ENCODE measurements at regions not wholly inside any gene's neighbourhood (a gene's known extent, or its start where the extent isn't known, plus 50 kb on each side); places are given as distances from the start of the nearest gene placed in this dataset.

DNA sequence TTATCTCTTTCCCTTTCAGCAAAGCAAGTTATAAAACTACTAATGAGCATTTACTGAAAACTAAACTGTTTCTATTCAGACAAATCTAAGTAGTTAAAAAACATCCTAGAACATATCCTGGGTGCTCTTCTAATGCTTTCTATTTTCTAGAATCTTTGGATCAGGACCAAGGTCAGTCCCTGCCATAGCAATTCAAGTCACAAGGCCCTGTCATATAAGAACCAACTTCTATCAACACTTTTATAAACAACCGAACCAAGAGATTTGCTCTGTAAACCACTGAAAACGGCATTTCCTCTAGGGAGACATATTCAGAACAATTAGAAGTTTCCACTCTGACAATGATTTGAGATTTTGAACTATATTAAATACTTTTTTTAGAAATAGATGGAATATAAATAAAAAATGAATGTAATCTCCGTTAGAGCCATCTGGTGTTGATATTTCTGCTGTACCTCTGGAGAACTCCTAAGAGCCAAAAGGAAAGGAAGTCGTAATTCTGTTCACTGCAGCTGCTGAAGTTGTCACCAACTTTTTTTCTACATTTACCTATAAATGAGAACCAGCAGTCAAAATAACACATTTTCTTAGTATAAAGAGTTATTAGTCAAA lies 51.4 kb upstream of the LGSN start:
- no peaks in the 10 kb centered on the region for H3K4me1 Mint-ChIP-seq
- CTCF ChIA-PET, result no interaction called here
- no peak overlapping the region for H3K27ac Mint-ChIP-seq
- POLR2A ChIA-PET, result no interaction called here
- H3K36me3 Mint-ChIP-seq (ENCODE audit: low read depth), result no peaks in the 10 kb centered on the region
- H3K27me3 Mint-ChIP-seq, result peaks cover 4% of the 10 kb centered on the region
- no peak for DNase-seq
- H3K4me3 Mint-ChIP-seq, result no peak overlapping the region
- no peaks in the 10 kb centered on the region for H3K9me3 Mint-ChIP-seq

DNA sequence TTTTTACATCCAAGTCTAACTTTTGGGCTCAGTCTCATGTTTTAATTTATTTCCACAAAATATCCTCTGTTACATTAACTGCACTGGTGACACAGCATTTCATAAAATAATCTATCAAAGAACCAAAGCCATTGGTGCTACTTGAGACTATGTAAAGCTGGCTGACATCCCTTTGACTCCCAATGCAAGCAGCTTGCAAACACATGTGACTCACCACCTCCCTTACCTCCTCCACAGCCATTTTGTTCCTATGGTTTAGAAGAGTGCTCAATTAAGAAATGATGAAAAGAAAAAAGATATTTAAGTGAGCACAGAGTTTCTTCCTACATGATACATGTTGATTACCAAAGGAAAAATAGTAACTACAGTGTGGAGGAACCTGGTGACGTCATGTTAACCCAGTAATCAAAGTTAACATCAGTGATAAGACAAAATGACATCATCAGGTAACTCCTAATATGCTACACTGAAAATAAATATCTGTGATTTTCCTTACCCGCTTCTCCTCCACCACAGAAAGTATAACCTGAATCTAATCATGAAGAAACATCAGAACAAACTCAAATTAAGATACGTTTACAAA lies 53.3 kb upstream of the LGSN start:
- no peaks in the 10 kb centered on the region for H3K36me3 Mint-ChIP-seq (ENCODE audit: low read depth)
- no peak overlapping the region for H3K27ac Mint-ChIP-seq
- CTCF ChIA-PET, result no interaction called here
- H3K4me1 Mint-ChIP-seq, result no peaks in the 10 kb centered on the region
- POLR2A ChIA-PET, result no interaction called here
- H3K4me3 Mint-ChIP-seq, result no peak overlapping the region
- peaks cover 4% of the 10 kb centered on the region for H3K27me3 Mint-ChIP-seq
- DNase-seq, result no peak
- H3K9me3 Mint-ChIP-seq, result no peaks in the 10 kb centered on the region

DNA sequence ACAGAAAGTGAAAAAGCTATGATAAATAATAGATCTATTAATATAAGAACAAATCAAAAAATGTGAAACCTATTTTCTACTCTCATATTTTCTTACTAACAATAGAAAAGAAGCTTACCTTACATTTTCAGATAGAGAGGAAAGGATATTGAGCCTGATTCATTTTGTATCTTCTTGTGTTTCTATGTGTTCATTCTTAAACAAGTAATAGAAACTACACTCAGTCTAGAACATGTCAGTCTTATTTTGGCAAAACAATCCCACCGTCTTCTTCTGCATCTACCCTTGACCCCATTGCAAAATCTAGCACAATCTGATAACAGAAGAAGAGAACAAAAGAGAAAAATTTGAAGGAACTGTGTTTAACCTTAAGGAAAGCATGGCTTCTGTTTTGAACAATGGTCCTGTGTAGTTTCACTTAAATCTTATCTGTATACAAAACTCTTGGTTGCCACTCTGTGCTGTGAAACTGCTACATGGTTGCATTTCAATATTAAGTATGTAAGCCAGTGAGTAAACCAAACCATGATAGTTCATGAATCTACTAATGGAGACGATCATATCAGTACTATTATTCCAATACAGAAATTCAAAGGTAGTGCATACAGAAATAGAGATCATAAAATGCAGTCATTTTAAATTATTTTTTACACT lies 69.5 kb upstream of the LGSN start:
- Mint-ChIP-seq H3K36me3 (ENCODE audit: low read depth) (no peaks in the 10 kb centered on the region), H3K9me3 (no peaks in the 10 kb centered on the region), H3K4me1 (no peaks in the 10 kb centered on the region), H3K4me3 (no peak overlapping the region), H3K27me3 (no peaks in the 10 kb centered on the region), H3K27ac (no peak overlapping the region)
- DNase-seq, result no peak
- POLR2A ChIA-PET, result no interaction called here
- CTCF ChIA-PET, result interaction anchor here (1.0 kb wide), 1 partner anchor 8 kb away, joined by 3 read pairs; no protein-coding TSS in a partner anchor

DNA sequence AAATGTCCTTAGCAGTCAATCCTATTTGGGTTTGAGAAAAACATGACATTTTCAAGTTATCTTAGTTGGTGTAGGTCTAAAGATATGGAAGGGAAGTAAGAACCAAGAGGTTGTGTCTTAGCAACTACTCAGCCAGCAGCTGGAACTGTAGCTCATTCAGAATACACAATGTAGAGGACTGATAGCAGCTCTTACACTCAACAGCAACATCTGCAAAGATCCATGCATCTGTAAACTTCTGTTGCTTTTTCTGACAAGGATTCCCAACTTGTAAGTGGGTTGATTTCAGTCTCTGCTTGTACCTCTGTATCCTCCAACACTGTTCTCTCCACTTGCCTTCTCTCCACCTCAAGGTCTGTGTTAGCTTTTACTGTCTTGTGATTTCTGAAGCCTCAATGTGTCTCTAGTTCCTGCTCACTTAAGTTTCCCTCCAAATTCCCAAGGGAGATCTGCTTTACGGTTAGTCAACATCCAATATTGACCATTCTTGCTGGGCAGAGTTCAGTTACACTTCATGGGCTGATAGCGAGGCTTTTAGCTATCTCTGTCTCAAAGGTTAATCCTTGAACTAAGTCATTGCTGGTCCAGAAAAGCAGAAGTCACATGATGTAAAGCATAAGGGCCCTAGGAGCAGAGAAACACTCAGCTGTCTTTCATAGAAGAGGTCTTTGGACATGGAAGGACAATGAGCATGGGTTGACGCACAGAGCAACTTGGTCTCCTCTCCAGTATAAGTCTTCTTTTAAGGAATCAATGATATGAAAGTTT lies 71.6 kb upstream of the LGSN start:
- CTCF ChIA-PET, result no interaction called here
- no peaks in the 10 kb centered on the region for H3K4me1 Mint-ChIP-seq

DNA sequence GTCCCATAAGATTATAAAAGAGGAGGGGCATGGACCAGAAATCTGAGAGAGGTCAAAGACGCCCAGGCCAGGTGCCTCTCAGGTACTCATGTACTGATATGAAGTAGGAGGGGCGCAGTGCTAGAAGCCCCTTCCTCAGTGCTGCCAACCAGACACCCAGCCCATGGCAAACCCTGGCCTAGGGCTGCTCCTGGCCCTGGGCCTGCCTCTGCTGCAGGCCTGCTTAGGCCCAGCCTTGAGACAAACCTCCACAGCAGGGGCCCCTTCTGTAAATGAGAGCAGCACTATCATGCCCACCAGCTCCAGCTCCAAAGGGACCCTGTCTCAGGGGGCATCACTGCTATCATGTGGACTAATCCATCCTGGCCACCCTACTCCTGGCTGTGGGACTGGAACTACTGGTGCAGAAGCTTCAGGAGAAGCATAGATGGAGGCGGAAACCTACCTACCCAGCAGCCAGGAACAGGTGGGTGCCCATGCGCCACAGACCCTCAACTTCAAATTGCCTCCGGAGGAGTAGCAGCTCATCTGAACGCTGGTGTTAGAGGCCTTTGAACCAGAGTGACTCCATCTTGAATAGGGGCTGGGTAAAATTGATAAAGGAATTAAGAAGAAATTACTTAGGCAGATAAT lies 72.4 kb upstream of the LGSN start:
- Mint-ChIP-seq H3K36me3 (ENCODE audit: low read depth) (no peaks in the 10 kb centered on the region), H3K27ac (no peak overlapping the region), H3K4me3 (no peak overlapping the region), H3K9me3 (no peaks in the 10 kb centered on the region), H3K4me1 (no peaks in the 10 kb centered on the region), H3K27me3 (no peaks in the 10 kb centered on the region)
- ChIA-PET POLR2A (no interaction called here), CTCF (no interaction called here)
- DNase-seq, result no peak

More for the DNA sequence above, 71.6 kb upstream of the LGSN start:
- H3K36me3 Mint-ChIP-seq (ENCODE audit: low read depth), result no peaks in the 10 kb centered on the region
- POLR2A ChIA-PET, result no interaction called here
- no peak overlapping the region for H3K27ac Mint-ChIP-seq
- DNase-seq, result no peak
- H3K9me3 Mint-ChIP-seq, result no peaks in the 10 kb centered on the region
- H3K27me3 Mint-ChIP-seq, result no peaks in the 10 kb centered on the region
- H3K4me3 Mint-ChIP-seq, result no peak overlapping the region

DNA sequence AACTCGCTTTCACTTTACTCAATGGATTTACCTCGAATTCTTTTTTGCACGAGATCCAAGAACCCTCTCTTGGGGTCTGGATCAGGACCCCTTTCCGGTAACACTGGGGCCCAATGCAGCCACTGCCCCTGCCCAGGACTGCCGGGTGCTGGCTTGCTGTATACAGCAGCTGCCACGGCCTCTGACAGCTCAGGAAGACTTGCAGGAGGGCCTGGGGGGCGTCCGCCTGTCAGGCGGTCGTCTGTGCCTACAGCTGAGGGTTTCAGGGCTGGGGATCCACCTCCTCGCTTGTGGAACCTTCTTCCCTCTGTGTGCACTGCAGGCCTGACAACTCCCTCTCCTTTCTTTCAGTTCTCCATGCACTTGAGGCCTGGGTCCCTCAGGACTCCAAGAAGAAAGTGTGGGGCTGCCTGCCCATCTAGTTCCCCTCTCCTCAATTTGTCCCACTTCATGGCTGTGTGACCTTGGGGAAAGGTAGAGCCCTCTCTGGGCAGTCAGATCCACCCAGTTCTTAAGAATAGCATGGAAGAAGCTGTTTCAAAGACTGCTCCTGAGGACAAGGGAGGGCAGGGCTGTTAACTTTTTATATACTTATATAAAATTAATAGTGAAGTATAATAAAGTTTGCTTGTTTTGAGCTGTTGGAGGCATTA lies 75.0 kb upstream of the LGSN start:
- Mint-ChIP-seq H3K27ac (no peak overlapping the region), H3K9me3 (no peaks in the 10 kb centered on the region), H3K4me3 (no peak overlapping the region), H3K4me1 (no peaks in the 10 kb centered on the region), H3K27me3 (no peaks in the 10 kb centered on the region), H3K36me3 (ENCODE audit: low read depth) (no peaks in the 10 kb centered on the region)
- ChIA-PET CTCF (no interaction called here), POLR2A (no interaction called here)
- no peak for DNase-seq

DNA sequence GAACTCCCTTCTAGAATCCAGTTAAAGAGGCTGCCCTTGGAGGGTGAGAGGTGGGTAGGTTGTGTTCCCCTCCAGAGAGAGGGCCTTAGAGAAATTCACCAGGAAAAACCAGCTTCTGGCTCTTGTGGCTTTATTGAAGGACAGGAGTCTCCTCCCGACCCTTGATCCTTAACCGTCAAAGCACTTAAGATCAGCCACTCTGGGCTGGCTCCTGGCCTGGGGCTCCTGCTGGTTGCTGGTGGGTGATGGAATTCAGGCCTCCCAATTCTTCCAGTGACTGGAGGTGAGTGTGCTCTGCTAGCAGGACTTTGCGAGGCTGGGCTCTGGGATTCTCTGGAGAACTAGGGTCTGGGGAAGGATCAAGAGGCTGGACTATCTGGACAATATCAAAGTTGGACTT lies 75.6 kb upstream of the LGSN start:
- CTCF ChIA-PET, result no interaction called here

DNA sequence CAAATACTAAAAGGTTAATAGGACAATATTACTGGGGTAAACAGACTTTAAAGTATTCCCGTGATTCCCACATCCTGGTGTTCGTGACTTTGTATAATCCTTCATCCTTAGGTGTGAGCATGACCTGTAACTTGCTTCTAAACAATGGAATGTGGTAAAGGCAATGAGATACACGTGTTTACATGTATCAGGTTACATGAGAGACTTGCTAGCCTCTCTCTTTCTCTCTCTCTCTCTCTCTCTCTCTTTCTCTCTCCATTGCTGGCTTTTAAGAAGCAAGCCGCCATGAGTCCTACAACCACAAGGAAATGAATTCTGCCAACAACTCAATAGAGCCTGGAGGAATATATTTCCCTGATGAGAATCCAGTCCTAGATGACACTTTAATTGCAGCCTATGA lies 83.9 kb upstream of the LGSN start:
- no peaks in the 10 kb centered on the region for H3K4me1 Mint-ChIP-seq
- CTCF ChIA-PET, result no interaction called here
- no peaks in the 10 kb centered on the region for H3K9me3 Mint-ChIP-seq
- H3K27me3 Mint-ChIP-seq, result no peaks in the 10 kb centered on the region
- H3K4me3 Mint-ChIP-seq, result no peak overlapping the region
- H3K27ac Mint-ChIP-seq, result no peak overlapping the region
- DNase-seq, result no peak
- POLR2A ChIA-PET, result no interaction called here
- H3K36me3 Mint-ChIP-seq (ENCODE audit: low read depth), result no peaks in the 10 kb centered on the region

More for the DNA sequence above, 75.6 kb upstream of the LGSN start:
- Mint-ChIP-seq H3K4me3 (no peak overlapping the region), H3K27ac (no peak overlapping the region), H3K9me3 (no peaks in the 10 kb centered on the region), H3K4me1 (no peaks in the 10 kb centered on the region), H3K27me3 (no peaks in the 10 kb centered on the region), H3K36me3 (ENCODE audit: low read depth) (no peaks in the 10 kb centered on the region)
- POLR2A ChIA-PET, result no interaction called here
- no peak for DNase-seq

DNA sequence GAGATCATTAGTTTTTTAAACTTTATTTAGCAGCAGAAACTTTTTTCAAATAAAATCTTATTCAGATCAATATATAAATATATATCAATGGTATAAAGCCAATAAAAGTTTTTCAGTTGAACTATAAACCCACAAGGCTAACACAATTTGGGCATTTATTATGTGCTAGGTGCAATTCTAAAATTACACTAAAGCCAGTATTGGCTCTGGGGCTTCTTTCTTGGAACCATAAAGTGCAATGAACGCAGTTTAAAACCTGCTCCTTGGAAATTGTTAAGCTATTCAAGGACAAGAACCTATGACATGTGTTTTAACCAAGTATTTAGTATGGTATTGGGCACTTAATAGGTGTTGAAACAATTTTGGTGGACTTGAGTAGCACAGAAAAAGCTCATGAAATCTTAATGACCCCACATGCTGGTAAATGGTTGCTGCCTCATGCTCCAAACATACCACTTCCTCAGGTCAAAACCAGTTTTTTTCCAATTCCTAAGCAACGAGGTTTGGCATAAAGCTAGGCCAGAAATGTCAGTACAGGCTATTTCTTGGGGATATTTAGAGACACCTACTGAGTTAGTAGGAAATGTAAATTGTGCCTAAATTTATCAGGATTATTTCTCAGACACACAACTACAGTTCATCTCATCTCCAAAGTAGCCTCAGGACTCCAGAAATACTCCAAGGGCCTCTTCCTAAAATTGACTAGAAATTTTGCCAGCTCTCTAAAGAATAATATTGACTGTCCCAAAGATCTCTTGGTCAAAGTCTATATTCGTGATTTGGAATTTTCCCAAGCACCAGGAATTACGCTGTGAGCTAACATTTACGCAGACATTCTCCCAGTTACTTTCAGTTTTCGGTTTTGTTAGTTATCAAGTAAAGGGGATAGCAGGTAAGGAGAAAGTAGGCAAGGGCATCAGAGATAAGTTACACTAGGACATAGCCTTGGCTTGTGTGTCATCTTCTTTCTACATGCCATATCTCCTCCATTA lies 90.9 kb upstream of the LGSN start:
- no peak overlapping the region for H3K27ac Mint-ChIP-seq
- H3K36me3 Mint-ChIP-seq (ENCODE audit: low read depth), result no peaks in the 10 kb centered on the region
- no peaks in the 10 kb centered on the region for H3K4me1 Mint-ChIP-seq
- no peaks in the 10 kb centered on the region for H3K9me3 Mint-ChIP-seq
- DNase-seq, result no peak
- CTCF ChIA-PET, result no interaction called here
- no peaks in the 10 kb centered on the region for H3K27me3 Mint-ChIP-seq
- POLR2A ChIA-PET, result no interaction called here
- H3K4me3 Mint-ChIP-seq, result no peak overlapping the region

DNA sequence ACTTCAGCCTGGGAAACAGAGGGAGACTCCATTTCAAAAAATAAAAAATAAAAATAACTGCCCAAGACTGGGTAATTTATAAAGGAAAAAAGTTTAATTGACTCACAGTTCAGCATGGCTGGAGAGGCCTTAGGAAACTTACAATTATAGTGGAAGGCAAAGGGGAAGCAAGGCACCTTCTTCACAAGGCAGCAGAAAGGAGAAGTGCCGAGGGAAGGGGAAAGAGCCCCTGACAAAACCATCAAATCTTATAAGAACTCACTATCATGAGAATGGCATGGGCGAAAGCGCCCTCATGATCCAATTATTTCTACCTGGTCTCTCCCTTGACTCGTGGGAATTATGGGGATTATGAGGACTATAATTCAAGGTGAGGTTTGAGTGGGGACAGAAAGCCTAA lies 95.5 kb upstream of the LGSN start:
- Mint-ChIP-seq H3K27me3 (no peaks in the 10 kb centered on the region), H3K4me3 (no peak overlapping the region), H3K27ac (no peak overlapping the region), H3K4me1 (no peaks in the 10 kb centered on the region), H3K9me3 (no peaks in the 10 kb centered on the region), H3K36me3 (ENCODE audit: low read depth) (no peaks in the 10 kb centered on the region)
- ChIA-PET POLR2A (no interaction called here), CTCF (no interaction called here)
- DNase-seq, result no peak

DNA sequence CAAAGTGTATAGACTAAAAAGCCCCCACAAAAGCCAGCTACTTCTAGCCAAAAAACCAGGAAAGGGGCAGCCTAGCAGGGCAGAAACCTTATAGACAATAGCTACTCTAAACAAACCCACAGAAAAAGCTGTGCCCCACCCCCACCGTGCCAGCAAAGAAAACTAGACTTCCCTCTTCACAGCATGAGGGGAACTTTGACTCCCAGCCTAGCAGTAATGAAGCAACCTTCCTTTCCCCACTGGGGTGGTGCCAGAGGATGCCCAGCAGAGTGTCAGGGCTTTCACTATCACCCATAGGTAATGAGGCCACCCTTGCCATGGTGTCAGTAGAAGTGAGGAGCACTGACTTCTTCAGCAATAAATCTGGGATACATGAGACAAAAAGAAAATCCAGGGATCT lies 99.0 kb upstream of the LGSN start:
- H3K4me3 Mint-ChIP-seq, result no peak overlapping the region
- no peaks in the 10 kb centered on the region for H3K36me3 Mint-ChIP-seq (ENCODE audit: low read depth)
- no peak for DNase-seq
- ChIA-PET CTCF (no interaction called here), POLR2A (no interaction called here)
- no peaks in the 10 kb centered on the region for H3K27me3 Mint-ChIP-seq
- no peaks in the 10 kb centered on the region for H3K4me1 Mint-ChIP-seq
- H3K27ac Mint-ChIP-seq, result no peak overlapping the region
- H3K9me3 Mint-ChIP-seq, result no peaks in the 10 kb centered on the region

DNA sequence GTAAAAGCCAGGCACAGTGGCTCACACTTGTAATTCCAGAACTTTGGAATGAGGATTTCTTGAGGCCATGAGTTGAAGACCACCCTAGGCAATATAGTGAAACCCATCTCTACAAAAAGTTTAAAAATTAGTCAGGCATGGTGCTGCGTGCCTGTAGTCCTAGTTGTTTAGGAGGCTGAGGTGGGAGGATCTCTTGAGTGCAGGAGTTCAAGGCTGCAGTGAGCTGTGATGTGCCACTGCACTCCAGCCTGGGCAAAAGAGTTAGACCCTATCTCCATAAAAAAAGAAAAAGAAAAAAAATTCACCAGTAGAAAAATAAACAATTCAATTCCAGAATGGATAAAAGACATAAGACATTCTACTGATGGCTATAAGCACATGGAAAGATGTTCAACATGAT lies 104.9 kb upstream of the LGSN start:
- Mint-ChIP-seq H3K4me1 (no peaks in the 10 kb centered on the region), H3K4me3 (no peak overlapping the region), H3K36me3 (ENCODE audit: low read depth) (no peaks in the 10 kb centered on the region), H3K27ac (no peak overlapping the region), H3K9me3 (no peaks in the 10 kb centered on the region), H3K27me3 (no peaks in the 10 kb centered on the region)
- ChIA-PET POLR2A (no interaction called here), CTCF (no interaction called here)
- DNase-seq, result no peak
